GM03348 (cell line): ENCODE measurements at regions not wholly inside any gene's neighbourhood (a gene's known extent, or its start where the extent isn't known, plus 50 kb on each side); places are given as distances from the start of the nearest gene placed in this dataset.

Experiments
- DNase-seq: peaks from one replicate; pipeline ENCODE4 v3.0.0; 2012; ENCODE audit warnings: low spot score

DNA sequence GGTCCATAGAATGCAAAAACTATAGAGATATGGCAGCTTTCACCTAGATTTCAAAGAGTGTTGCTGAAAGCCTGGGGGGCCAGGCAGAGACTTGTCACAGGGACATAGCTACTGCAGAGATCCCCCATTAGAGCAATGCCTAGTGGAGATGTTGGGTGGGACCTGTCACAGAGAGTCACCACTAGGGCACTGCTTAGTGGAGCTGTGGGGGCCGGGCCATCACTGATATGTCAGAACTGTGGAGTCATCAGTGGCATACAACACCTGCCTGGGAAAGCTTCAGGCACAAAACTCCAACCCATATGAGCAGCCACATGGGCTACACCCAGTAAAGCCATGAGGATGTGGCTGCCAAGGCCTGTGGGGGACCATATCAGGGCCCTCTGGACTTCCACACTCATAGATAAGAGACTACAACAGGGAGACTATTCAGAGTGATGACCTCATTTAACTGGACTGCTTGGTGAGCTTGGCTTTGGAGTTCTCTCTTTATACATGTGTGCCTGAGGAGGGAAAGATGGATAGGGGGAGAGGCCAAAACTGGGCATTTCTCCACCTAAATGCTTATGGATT is 176.3 kb downstream of the ZNF621 start:
- no peak for DNase-seq

DNA sequence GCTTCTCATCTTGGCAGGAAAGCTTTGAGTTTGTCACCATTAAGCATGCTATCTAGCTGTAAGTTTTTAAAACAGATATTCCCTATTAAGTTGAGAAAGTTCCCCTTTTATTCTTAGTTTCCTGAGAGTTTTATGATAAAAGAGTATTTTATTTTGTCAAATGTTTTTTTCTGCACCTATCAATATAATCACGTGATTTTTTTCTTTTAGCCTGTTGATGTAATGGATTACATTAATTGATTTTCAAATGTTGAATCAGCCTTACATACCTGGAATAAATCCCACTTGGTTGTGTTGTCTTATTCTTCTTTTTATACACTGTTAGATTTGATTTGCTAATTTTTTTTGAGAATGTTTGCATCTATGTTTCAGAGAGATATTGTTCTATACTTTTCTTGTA is 179.5 kb downstream of the ZNF621 start:
- no peak for DNase-seq

DNA sequence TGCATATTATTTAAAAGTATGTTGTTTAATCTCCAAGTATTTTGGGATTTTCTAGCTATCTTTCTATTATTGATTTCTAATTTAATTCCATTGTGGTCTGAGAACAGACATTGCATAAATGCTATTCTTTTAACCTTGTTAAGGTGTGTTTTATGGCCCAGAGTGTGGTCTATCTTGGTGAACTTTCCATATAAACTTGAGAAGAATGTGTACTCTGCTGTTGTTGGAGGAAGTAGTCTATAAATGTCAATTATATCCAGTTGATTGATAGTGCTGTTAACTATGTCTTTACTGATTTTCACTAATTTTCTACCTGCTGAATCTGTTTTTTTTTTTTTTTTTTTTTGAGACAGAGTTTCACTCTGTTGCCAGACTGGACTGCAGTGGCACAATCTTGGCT is 180.9 kb downstream of the ZNF621 start:
- DNase-seq, result no peak

DNA sequence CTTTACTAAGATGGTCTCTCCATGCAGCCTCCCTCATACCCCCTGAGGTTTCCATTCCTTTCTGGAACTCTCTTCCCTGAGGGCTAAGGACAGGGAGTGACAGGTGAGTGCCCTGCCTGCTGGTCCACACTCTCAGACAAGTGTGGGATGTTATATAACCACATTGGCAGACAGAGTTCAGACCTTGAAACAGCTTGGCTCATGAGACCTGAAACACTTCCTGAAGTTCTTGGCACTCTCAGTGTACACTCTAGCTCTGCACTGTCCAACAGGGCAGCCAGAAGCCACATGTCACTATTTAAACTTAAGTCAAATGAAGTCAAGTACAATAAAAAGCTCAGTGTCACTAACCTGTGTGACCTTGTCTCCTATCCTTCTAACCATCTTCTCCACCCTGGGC is 188.5 kb downstream of the ZNF621 start:
- DNase-seq, result no peak

DNA sequence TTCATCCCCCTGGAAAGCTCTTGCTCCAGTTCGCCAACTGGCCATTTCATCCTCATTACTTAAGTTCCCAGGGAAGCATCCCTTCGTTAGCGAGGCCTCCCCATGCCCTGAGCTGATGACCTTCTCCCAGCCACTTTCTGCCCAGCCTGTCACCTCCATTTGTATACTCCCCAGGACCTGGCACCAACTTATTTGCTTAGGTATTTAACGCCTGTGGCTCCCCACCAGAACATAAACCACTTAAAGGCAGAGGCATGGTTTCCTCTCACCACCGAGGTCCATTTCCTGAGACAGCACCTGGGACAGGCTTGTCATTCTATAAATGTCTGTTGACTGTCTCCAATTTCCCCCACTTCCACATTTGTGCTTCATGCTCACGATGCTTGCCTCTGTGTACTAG is 189.0 kb downstream of the ZNF621 start:
- no peak for DNase-seq

DNA sequence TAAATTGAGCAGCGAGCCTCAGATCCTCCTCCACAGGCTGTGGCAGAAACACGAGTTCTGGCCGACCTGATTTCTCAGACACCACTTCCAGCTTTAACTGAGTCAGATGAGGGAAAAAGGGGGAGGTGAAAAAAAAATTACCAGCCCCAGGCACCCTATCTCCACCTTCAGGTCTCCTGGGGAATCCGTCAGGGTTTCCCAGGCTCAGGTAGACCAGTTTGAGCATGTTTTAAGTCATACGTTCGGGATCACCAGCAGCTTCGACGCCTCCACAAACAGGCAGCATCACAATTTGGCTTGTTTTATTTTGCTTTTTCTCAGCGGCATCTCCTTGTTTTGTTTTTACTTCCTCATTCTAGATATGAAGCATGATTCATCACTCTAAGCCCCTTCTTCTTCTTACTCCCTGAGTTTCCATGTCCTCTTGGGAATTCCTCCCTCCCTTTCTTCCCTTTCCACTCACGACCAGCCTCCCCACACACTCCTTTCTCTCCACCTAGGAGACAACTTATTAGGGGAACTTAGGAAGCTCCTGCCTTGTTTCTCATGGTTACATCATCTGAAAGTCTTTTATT is 190.1 kb downstream of the ZNF621 start:
- DNase-seq, result no peak

DNA sequence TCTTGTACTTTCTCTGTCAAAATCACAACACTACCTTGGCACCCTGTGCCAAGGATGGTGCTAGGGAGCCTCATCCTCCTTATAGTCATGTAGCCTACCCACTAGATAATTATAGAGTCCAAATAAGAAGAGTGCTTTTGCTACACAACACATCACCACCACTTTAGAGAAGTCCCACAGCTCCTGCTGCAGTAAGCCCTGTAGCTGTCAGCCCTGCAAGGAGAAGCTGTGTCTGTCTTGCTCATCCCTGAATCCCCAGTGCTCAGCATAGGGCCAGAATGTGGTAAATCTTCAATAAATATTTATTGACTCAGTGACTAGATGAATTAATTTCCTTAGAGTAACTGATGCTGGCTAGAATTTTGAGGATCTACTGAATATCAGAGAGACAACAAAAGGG is 190.8 kb downstream of the ZNF621 start:
- no peak for DNase-seq

DNA sequence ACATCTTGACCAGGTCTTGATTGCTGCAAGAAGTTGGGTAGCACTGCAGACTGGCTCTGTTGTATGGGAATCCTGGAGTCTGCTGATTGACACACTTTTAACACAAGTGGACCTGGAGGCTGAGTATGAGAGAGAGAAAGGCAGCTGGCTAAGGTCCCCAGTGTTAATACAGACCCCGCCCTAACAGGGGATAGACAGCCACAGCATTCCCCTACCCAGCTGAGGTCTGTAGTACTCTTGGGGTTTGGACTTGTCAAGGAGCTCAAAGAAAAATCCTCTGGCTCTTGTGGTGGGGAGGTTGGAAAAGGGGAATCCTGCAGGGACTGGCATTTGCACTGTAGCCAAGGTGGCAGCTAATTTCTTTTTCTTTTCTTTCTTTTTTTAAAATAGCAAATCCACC is 192.7 kb downstream of the ZNF621 start:
- no peak for DNase-seq

DNA sequence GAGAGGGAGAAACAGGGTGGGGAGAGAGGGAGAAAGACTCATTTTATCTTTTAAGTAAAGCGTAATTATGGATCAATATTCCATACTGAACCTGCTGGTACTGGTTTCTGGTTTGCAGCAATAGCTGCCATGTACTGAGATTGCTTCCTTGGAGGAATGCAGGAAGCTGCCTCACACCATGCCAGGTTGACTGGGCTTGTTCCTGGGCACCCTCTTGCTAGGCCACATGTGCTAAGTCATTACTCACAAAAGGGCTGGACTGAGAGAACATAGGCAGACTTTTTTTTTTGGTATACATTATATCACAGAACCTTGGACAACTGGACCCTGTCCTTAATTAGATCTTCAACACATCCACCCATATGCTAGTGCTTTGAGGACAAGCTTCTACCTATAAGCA is 193.4 kb downstream of the ZNF621 start:
- DNase-seq, result no peak

DNA sequence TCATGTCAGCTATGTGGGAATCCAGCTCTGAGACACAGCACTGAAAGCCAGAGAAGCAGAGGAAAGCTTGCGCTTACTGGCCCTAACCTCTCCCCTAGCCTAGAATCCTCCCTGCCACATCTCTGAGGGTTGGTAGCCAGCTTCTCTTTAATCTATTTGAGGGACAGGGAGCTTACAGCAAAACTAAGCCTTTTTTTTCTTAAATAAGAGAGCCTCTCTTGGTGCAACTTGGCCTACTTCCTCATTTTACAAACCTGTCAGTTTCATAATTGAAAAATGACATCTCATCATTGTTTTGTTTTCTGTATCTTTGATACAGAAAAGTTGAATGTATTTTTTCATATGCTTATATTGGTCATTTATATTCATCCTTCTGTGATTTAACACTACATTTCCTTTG is 193.9 kb downstream of the ZNF621 start:
- DNase-seq, result no peak

DNA sequence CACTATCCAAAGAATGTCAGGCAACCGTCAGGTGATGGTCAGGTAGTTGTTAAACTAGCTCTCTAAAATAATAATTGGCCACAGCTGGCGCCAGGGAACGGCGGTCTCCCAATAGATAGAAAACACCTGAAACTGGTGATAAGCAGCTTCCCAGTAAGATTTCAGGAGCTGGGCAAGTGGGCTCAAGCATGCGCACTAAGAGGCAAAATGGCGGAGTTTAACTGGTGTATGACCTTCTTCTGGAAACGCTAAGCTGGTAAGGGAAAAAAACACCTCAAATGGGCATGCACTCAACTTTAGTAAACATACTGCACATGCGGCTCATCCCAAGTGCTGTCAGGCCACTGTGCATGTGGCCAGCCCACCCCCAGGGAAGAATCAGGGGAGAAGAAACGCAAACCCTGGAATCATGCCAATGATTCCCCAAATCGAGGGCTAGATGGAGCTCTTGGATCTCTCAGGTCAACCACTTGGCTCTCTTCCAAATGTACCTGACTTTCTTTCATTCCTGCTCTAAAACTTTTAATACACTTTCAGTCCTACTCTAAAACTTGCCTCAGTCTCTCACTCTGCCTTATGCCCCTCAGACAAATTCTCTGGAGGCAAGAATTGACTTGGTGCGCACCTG is 195.0 kb downstream of the ZNF621 start:
- DNase-seq, result no peak

DNA sequence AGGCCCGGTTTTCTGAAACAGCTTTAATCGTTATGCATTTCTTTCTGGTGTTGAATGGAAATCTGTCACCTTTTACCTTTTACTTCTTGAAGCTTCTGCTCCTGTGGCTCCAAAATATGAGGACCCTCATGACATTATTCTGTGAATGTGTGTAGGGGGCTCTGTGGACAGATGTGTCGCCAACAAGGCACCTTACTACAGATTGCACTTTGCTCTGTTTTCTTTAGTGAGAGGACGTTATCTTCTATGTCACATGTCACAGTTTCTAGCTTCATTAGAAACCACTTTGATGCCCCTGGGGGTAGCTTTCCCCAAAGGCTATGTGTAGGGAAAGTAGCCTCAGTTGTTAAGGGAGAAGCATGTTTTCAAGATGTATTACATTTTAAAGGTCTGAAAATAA is 195.6 kb downstream of the ZNF621 start:
- no peak for DNase-seq

DNA sequence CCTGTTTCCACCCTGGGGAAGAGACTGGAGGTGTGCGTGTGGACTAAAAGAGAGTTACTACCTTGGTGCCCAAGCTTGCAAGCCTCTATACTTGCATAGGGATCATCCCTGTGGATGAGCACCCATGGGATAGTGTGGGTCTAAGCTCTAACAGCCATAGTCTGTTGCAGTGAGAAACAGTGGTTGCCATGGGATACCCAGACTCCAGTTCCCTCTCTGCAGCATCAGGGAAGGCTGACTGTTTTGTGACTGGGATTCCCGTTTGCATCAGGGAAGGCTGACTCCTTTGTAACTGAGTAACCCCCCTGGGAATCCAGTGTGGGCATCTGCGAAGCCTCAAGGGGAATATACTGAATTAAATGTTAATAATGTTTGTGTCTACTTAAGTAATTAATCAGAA is 196.1 kb downstream of the ZNF621 start:
- DNase-seq, result no peak

DNA sequence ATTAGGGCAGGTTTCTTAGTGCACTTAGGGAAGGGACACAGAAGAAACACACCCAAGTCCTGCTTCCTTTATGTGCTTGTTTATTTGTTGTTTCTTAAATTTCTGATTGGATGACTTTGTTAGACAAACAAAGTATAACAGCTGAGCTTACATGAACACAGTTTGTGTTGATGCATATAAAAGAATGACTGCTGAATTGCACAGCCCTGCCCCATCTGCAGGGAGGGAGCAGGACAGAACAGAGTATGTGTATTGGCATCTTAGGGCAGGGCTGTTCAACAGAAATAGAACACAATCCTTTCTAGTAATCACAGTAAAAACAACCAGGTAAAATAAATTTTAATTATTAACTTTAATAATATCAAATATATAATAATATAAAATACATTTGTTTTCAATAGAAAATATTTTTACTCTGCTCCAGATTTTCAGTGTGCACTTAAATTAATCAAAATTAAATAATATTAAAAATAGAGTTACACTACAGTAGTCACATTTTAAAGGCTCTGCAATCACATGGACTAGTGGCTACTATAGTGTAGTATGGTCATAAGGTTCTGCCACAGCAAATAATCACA is 198.4 kb downstream of the ZNF621 start:
- DNase-seq, result no peak

DNA sequence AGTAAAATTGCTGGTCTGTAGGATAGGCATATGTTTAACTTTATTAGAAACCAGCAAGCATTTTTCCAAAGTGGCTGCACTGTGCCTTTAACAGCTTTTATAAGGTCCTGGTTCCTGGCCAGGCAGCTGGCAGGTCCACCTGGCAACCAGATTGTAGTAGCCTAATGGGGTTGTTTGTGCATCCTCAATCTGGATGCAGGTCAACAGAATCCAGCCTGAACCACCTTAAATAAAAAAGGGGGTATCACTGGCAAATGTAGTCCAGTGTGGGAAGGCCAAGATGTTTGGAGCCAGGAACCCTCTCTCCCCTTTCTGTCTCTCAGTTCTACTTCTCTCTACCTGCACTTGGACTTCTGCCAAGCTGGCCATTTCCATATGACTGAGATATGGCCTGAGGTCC is 200.3 kb downstream of the ZNF621 start:
- DNase-seq, result no peak

DNA sequence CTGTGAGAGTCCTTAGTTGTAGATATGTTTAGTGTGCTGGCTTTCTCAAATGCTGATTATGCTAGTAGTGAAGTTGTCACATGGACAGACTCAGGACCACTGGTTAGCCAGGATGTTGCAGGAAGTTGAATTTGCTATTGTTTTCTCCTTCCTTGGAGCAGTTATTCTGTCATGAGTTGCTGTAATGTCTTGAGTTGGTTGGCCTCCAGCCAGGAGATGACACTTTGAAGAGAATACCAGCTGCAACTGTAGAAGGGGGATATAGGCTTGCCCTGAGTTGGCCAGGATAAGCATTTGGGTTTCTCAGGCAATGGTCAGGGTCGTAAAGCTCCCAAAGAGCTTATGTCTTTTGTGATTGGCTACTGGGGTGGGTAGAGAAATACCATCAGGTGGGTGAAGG is 206.7 kb downstream of the ZNF621 start:
- DNase-seq, result no peak

DNA sequence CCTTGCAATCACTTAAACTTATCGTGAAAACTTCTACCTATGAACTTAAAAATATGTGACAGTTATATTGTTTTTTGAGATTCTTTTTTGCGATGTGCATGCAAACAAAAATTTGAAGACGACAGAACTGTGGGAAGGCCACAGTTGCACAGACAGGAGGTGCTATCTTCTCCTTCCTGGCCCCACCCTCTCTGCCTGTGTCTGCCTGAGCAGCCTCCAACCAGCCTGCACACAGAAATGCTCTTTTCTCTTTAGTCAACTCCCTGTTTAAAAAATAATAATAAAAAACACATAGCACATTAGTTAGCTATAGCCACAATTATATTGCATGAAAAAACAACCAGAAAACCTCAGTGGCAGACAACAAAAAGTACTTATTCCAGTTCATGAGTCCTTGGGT is 212.2 kb downstream of the ZNF621 start:
- DNase-seq, result no peak

DNA sequence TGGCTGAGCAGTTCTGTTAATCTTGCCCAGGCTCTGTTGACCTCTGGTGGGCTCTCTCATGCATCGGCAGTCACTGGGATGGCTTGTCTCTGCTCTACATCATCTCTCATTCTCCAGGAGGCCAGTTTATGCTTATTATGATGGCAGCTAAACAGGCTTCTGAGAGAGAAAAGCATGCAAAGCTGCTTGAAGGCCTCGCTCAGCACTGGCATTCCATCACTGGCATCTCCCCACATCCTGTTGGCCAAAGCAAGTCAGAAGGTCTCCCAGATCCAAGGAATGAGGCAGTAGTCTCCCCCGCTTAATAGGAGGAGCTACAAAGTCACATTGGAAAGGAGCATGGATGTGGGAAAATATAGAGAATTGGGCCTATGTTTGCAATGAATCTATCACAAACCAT is 212.6 kb downstream of the ZNF621 start:
- DNase-seq, result no peak

DNA sequence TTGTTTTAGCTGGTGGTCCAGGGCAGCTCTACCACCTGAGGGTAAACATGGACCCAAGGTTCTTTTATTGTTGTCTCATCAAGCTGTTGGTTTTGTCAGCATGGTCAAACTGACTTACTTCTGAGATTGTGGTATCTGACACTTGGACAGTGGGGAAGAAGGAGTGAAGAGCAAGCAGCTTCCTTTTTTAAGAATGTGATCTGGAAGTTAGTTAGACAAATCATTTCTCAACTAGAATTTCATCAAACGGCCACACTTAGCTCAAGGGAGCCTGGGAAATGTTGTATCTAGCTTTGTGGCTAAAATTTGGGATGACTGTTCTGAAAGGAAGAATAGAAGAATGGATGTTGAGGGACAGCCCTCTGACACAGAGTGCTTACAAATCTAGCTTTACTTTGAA is 215.2 kb downstream of the ZNF621 start:
- DNase-seq, result no peak

DNA sequence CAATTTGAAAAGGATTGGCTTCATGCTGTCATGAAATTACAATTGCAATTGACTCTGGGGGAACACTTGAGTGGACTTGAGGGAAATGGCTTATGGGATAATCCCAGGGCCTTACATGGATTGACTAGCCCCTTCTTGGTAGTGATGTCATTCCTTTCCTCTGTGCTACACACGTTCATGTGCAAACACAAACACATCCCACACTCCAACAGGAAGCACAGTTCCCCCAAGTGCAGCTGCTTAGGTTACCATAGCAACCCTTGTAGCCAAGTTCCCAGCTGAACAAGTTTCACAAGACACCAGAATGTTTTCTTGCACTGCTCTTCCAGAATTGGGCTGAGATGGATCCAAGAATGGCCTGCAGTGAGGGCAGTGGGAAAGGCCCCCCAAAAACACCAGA is 217.0 kb downstream of the ZNF621 start:
- DNase-seq, result no peak

DNA sequence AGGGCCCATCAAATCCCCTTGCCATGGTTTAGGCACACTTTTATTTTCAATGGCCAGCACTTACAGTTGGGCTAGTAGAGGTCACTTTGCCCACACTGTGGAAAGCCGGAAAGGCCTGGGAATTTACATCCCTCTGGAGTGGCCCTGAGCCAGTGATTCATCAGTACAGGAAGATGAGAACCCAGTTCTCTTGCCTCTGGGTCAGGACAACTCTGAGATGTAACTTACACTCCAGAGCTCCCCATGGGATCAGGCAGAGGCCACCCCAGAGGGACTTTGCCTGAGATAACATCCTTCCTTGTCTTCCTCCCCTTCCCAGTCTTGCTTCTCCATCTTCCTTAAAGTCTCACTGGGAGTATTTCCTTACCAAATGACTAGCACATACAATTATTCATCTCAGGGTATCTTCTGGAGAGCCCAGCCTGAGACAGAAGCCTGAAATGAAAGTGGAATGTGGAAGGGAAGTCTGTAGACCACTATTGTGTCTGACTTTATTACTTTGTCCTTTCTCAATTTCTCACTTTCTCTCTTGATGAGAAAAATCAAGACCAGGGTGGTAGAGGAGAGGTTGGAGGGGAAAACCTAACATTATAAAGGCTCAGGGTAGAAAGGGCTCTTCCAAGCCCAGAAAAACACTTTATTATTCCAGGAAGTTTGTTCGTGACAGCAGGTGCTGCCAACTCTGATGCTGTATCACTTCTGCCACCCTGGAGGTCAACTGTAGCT is 220.8 kb downstream of the ZNF621 start:
- DNase-seq, result no peak

DNA sequence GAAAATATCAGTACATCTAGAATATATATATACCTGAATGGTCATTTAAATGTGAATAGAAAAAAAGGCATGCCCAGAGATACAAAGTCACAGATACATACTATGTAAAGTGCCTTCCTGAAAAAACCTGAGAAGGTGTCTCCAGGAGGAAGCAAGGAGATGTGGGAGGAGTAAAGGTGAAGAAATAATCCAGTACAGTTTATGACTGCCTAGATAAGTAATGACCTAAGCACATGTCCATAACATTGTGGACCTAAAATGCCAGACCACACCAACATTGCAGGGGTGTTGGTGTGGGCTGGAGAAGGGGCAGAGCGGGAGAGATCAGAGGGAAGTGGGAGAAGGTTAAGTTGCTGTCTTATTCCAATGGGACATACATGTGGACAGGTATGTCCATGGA is 226.9 kb downstream of the ZNF621 start:
- no peak for DNase-seq

DNA sequence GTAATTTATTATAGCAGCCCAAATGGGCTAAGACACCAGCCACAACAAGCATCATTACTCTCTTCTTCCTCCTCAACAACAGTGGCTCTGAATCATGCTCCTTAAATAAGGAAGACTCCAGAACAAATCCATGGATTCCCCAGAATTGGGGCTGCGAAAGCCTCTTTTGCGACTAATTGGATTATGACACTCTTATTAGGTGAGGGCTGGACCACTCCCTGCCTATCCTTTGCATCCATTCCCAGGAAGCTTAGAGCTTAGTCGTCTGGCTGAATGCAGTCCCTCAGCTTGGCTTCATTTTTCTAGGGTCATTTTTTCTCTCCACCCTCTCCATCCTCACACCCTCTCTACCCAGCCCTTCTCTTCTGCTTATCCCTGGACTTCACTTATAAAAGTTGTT is 227.7 kb downstream of the ZNF621 start:
- no peak for DNase-seq
